ENCODE measurements at regions not wholly inside any gene's neighbourhood (a gene's known extent, or its start where the extent isn't known, plus 50 kb on each side); places are given as distances from the start of the nearest gene placed in this dataset.
A peak's percentile ranks its signal among the peaks of the same experiment; 100 is the strongest.

DNA sequence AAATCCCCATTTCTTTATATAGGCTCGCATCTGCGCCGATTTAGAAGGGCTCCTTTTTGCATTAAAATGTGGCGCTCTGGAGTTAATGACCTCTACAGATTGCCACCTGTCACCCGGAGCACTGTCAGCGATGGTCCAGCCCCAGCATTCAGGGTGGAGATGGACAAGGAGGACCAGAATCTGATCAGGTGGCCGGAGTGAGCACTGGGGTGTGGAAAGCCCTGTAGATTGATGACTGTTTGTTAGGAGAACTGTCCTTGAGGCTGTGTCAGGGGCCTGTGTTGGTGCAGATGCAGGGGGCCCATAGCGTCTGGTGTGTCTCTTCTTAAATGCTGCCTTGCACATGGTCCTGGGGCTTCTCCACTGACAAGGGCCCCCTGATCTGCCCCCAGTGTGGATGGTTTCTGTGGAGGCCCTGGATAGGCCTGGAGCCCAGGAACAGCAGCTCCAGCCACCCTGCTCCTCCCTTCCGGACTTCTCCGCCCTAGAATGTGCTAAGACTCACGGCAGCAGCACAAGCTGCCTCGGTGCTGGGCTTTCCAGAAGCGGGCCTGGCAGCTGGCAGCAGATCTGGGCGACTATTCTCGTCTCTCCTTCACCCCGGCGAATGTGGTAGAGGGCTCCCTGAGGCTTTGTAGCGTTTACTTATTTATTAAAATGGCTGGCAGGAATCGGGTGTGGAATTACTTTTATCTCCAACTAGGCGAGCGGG, 1333.3 kb downstream of the BRD1 start:
- Histone ChIP-seq H3K27me3 (peaks cover 23% of the 10 kb centered on the region), H3K4me1 (replicated peaks in 1 of 2) (no peaks in the 10 kb centered on the region), H3K36me3 (replicated peaks in 1 of 2) (no peaks in the 10 kb centered on the region), H3K4me3 (no peak overlapping the region), H3K9me3 (replicated peaks in 1 of 3) (no peaks in the 10 kb centered on the region), H3K27ac (no peak overlapping the region)
- DNase-seq, result peak in 1 of 7 donors; percentile 3
- WGBS, 4 donors, result 79 to 85% (median 82%) methylated on average over 13 to 21 of the region's 21 CpGs
- intact Hi-C loops (cut with DNase I), result loop anchor here in 1 of 2 donors (5.0 to 10.0 kb wide), 2 partner anchors 1280 to 1697 kb away; no protein-coding TSS in a partner anchor
- TF ChIP-seq, protein P1, sequence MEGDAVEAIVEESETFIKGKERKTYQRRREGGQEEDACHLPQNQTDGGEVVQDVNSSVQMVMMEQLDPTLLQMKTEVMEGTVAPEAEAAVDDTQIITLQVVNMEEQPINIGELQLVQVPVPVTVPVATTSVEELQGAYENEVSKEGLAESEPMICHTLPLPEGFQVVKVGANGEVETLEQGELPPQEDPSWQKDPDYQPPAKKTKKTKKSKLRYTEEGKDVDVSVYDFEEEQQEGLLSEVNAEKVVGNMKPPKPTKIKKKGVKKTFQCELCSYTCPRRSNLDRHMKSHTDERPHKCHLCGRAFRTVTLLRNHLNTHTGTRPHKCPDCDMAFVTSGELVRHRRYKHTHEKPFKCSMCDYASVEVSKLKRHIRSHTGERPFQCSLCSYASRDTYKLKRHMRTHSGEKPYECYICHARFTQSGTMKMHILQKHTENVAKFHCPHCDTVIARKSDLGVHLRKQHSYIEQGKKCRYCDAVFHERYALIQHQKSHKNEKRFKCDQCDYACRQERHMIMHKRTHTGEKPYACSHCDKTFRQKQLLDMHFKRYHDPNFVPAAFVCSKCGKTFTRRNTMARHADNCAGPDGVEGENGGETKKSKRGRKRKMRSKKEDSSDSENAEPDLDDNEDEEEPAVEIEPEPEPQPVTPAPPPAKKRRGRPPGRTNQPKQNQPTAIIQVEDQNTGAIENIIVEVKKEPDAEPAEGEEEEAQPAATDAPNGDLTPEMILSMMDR (IDR thresholded peaks at IDR 0.05), result no peak
- no peak for TF ChIP-seq POLR2A (IDR thresholded peaks at IDR 0.05)

DNA sequence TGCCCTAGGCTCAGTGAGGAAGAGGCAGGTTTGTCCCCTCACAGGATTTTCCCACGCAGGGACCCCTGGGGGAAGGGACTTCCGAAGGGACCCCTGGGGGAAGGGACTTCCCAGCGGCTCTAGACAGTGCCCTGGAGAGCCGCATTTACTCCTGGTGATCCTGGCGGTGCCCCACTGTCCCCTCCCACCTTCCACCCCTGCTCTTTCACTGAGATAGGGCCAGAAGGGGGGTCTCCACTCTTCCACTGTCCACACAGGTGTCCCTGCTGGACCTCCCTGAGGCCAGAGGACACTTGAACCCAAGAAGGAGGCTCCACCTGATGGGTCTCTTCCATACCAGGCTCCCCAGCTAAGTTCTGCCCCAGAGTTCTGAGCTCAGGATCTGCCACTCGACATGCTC, 1333.9 kb downstream of the BRD1 start:
- TF ChIP-seq POLR2A (IDR thresholded peaks at IDR 0.05), result no peak
- TF ChIP-seq, protein P1 (IDR thresholded peaks at IDR 0.05), result no peak
- DNase-seq, result no peak
- no peaks in the 10 kb centered on the region for H3K36me3 ChIP-seq (replicated peaks in 1 of 2)
- no peak overlapping the region for H3K27ac ChIP-seq
- intact Hi-C loops (cut with DNase I), result loop anchor here in 1 of 2 donors (5.0 to 10.0 kb wide), 2 partner anchors 1279 to 1696 kb away; no protein-coding TSS in a partner anchor
- 47 to 75% (median 70%) methylated on average over 2 to 6 of the region's 6 CpGs for WGBS, 4 donors
- no peak overlapping the region for H3K4me3 ChIP-seq
- H3K9me3 ChIP-seq (replicated peaks in 1 of 3), result no peaks in the 10 kb centered on the region
- peaks cover 27% of the 10 kb centered on the region for H3K27me3 ChIP-seq
- H3K4me1 ChIP-seq (replicated peaks in 1 of 2), result no peaks in the 10 kb centered on the region

DNA sequence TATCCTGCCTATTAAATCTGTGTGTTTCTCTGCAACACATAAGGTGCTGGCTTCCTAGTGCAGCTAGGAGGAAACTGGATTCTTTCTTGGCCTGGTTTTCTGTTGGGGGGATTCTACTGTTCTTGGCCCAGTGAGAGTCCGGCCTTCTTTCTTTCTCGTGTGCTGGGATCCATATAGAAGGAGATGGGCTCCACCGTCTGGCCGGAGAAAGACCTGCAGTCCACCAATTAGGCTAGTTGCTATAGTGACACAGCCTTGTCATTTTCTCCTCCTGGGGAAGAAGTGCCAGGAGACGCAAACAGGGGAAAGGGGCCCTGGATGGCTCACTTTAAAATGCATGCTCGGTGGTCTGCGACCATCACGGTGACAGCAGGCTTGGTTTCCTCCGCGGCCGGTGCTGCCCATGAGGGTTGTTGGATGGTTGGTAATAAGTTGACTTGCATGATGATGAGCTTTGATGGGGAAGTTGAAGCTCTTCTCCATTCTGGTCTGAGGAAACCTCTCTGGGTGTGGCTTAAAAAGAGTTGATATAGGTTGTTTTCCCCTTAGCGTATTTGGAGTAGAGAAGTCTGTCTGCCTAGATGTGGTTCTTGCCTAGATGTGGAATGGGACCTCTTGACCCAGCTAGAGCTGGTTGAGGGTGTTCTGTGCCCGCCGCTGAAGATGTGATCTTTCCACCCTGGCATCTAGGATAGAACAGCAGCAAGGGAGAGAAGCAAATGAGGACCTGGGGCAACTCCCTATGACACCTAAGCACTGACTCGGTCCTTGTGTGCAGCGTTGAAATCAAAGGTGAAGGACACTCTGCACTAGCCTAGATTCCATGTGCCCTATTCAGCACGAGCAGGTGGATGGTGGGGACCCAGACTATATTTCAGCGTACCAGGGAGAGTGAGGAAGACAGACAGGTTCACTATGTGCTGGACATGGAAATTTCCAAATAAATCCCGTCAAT, 1335.0 kb downstream of the BRD1 start:
- TF ChIP-seq, protein P1 (IDR thresholded peaks at IDR 0.05), result peak; percentile 62 to 79 (median 74)
- TF ChIP-seq POLR2A (IDR thresholded peaks at IDR 0.05), result no peak
- no peaks in the 10 kb centered on the region for H3K36me3 ChIP-seq (replicated peaks in 1 of 2)
- H3K27me3 ChIP-seq, result peaks cover 33% of the 10 kb centered on the region
- H3K4me1 ChIP-seq (replicated peaks in 1 of 2), result no peaks in the 10 kb centered on the region
- 24 to 31% (median 27%) methylated on average over 18 to 19 of the region's 19 CpGs for WGBS, 4 donors
- DNase-seq, result peak; percentile 47 to 84 (median 71)
- no peak overlapping the region for H3K4me3 ChIP-seq
- no peaks in the 10 kb centered on the region for H3K9me3 ChIP-seq (replicated peaks in 1 of 3)
- intact Hi-C loops (cut with DNase I), result loop anchor here in 1 of 2 donors (5.0 to 10.0 kb wide), 2 partner anchors 1278 to 1695 kb away; no protein-coding TSS in a partner anchor
- no peak overlapping the region for H3K27ac ChIP-seq

DNA sequence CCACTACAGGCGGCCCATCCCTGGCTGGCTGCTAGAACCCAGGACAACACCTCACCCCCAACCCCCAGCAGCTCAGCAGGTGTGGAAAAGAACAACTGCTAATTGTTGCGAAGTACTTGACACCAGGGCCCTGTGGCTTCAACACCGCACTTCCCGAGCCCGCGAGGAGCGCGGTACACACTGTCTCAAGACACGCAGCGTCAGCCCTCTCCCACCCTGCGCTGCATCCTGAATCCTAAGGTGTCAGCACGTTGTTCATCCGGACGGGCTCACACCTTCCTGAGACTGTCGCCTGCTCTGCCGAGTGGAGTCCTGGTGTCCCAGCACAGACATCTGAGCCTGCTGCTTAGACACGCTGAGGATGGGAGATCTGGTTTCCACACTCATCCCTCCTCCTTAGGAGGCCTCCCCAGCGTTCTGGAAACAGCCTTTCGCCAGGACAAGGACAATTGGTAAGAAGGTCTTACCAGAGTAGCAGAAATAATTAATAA, 1336.2 kb downstream of the BRD1 start:
- Histone ChIP-seq H3K9me3 (replicated peaks in 1 of 3) (no peaks in the 10 kb centered on the region), H3K4me1 (replicated peaks in 1 of 2) (no peaks in the 10 kb centered on the region), H3K36me3 (replicated peaks in 1 of 2) (no peaks in the 10 kb centered on the region), H3K27me3 (peaks cover 33% of the 10 kb centered on the region), H3K27ac (no peak overlapping the region), H3K4me3 (no peak overlapping the region)
- 39 to 62% (median 52%) methylated on average over 7 to 19 of the region's 19 CpGs for WGBS, 4 donors
- DNase-seq, result no peak
- intact Hi-C loops (cut with DNase I), result loop anchor here in 1 of 2 donors (5.0 to 10.0 kb wide), 2 partner anchors 1277 to 1694 kb away; no protein-coding TSS in a partner anchor
- no peak for TF ChIP-seq POLR2A (IDR thresholded peaks at IDR 0.05)
- TF ChIP-seq, protein P1 (IDR thresholded peaks at IDR 0.05), result no peak

Data from adrenal gland (tissue), 9 donors.